SK-N-SH (cell line): ENCODE measurements at regions not wholly inside any gene's neighbourhood (a gene's known extent, or its start where the extent isn't known, plus 50 kb on each side); places are given as distances from the start of the nearest gene placed in this dataset.

Source experiments
- CTCF ChIA-PET: fragments of 300-600, 350-600 bp; formaldehyde crosslinking; extraction: SDS; loops from one replicate; lab custom pipeline; 2021; lab: Yijun Ruan, JAX
- POLR2A ChIA-PET: fragments of 350-600 bp; sonication (Branson Sonifier 250); formaldehyde crosslinking; extraction: SDS; loops from one replicate; lab custom pipeline; 2020; ENCODE audit warnings: antibody characterized with exemption, inconsistent platforms; lab: Yijun Ruan, JAX
- DNase-seq: peaks from one replicate; pipeline ENCODE4 v3.0.0; 2012
- H2AFZ ChIP-seq: fragments of 200-600 bp; sonication (generic); 2 replicates; pipeline ENCODE4 v1.8.1; 2016; ENCODE audit warnings: antibody characterized with exemption, mild to moderate bottlenecking, low read depth
- H3F3A ChIP-seq: fragments of 200-600 bp; sonication (generic); replicated peaks from 2 replicates; pipeline ENCODE3; 2016; ENCODE audit warnings: antibody characterized with exemption, mild to moderate bottlenecking; ENCODE audit not compliant: insufficient read depth
- H3K27ac ChIP-seq, 2 experiments: fragments of 200-500 bp in 1 of 2; fragments of 200-600 bp in 1 of 2; sonication (Bioruptor generic) in 1 of 2; sonication (generic), shearing (Covaris generic) in 1 of 2; 2 replicates each; pipeline versions ENCODE4 v1.5.1 to v1.6.1; 2014 to 2016; ENCODE audit warnings: low read depth in 2 of 2, inconsistent platforms in 1 of 2, low read length in 1 of 2, mild to moderate bottlenecking in 1 of 2, mixed read lengths in 1 of 2
- H3K27me3 ChIP-seq: fragments of 200-600 bp; sonication (generic), shearing (Covaris generic); 2 replicates; pipeline ENCODE4 v1.6.1; 2016; ENCODE audit warnings: mixed run types; ENCODE audit not compliant: insufficient read depth
- H3K36me3 ChIP-seq, 2 experiments: fragments of 200-500 bp in 1 of 2; fragments of 200-600 bp in 1 of 2; sonication (Bioruptor generic) in 1 of 2; sonication (generic) in 1 of 2; replicated peaks in 1 of 2; 2 replicates each; pipeline versions ENCODE3 to v1.5.1; 2014 to 2016; ENCODE audit warnings: low read length in 1 of 2, mild to moderate bottlenecking in 1 of 2; ENCODE audit not compliant: insufficient read depth in 2 of 2, control insufficient read depth in 1 of 2
- H3K4me1 ChIP-seq, 2 experiments: fragments of 200-500 bp in 1 of 2; fragments of 200-600 bp in 1 of 2; sonication (Bioruptor generic) in 1 of 2; sonication (generic), shearing (Covaris generic) in 1 of 2; 2 replicates each; pipeline versions ENCODE4 v1.5.1 to v1.6.1; 2014 to 2016; ENCODE audit warnings: low read depth in 1 of 2, low read length in 1 of 2, mixed run types in 1 of 2; ENCODE audit not compliant: insufficient read depth in 2 of 2, control insufficient read depth in 1 of 2
- H3K4me2 ChIP-seq: fragments of 200-600 bp; sonication (generic), shearing (Covaris generic); 2 replicates; pipeline ENCODE4 v1.6.1; 2017; ENCODE audit warnings: mixed run types
- H3K4me3 ChIP-seq, 2 experiments: fragments of 200-500 bp in 1 of 2; fragments of 200-600 bp in 1 of 2; sonication (Bioruptor generic) in 1 of 2; sonication (generic), shearing (Covaris generic) in 1 of 2; 2 replicates each; pipeline versions ENCODE4 v1.5.1 to v1.8.1; 2014 to 2016; ENCODE audit warnings: low read depth in 2 of 2, inconsistent platforms in 1 of 2, low read length in 1 of 2, mild to moderate bottlenecking in 1 of 2, mixed read lengths in 1 of 2, moderate library complexity in 1 of 2
- H3K79me2 ChIP-seq: fragments of 200-600 bp; sonication (generic); 2 replicates; pipeline ENCODE4 v1.8.1; 2017; ENCODE audit warnings: mild to moderate bottlenecking; ENCODE audit not compliant: insufficient read depth
- H3K9ac ChIP-seq: fragments of 200-600 bp; sonication (generic); 2 replicates; pipeline ENCODE4 v1.6.1; 2017; ENCODE audit warnings: mixed run types
- H3K9me2 ChIP-seq: fragments of 200-600 bp; sonication (generic); 2 replicates; pipeline ENCODE4 v1.6.1; 2017; ENCODE audit warnings: mixed run types
- H3K9me3 ChIP-seq: fragments of 200-600 bp; sonication (generic); 2 replicates; pipeline ENCODE4 v1.6.1; 2017; ENCODE audit warnings: mixed run types, mild to moderate bottlenecking, moderate library complexity
- H4K20me1 ChIP-seq: fragments of 200-600 bp; sonication (generic); 2 replicates; pipeline ENCODE4 v1.6.1; 2017; ENCODE audit warnings: mild to moderate bottlenecking, mixed run types; ENCODE audit not compliant: insufficient read depth
- CHD2 ChIP-seq: fragments of 150-350 bp; IDR thresholded peaks from 2 replicates; pipeline ENCODE4 v1.6.1; 2018; ENCODE audit warnings: low read length; ENCODE audit not compliant: partially characterized antibody
- CTCF ChIP-seq: fragments of 200-600 bp; sonication (generic); IDR thresholded peaks from 2 replicates; pipeline ENCODE4 v1.6.1; 2017; ENCODE audit warnings: antibody characterized with exemption, mild to moderate bottlenecking, moderate library complexity
- ELF1 ChIP-seq: IDR thresholded peaks from 2 replicates; pipeline ENCODE4 v1.4.0; 2012
- EP300 ChIP-seq, 2 experiments: IDR thresholded peaks; 2 replicates each; pipeline versions ENCODE4 v1.4.0 to v1.6.1; 2012; ENCODE audit warnings: borderline replicate concordance in 1 of 2, low read depth in 1 of 2, low read length in 1 of 2
- FOXM1 ChIP-seq: IDR thresholded peaks from 2 replicates; pipeline ENCODE4 v1.4.0; 2012; ENCODE audit warnings: low read depth, mild to moderate bottlenecking
- GABPA ChIP-seq: IDR thresholded peaks from 2 replicates; pipeline ENCODE4 v1.4.0; 2012; ENCODE audit warnings: low read depth, mild to moderate bottlenecking
- RCOR1 ChIP-seq: fragments of 150-350 bp; IDR thresholded peaks from 2 replicates; pipeline ENCODE4 v1.6.1; 2017; ENCODE audit warnings: antibody characterized with exemption, low read length
- RXRA ChIP-seq: IDR thresholded peaks from 2 replicates; pipeline ENCODE4 v1.4.0; 2012; ENCODE audit warnings: low read depth, mild to moderate bottlenecking, borderline replicate concordance
- TCF12 ChIP-seq: IDR thresholded peaks from 2 replicates; pipeline ENCODE4 v1.4.0; 2012
- YY1 ChIP-seq: IDR thresholded peaks from 2 replicates; pipeline ENCODE4 v1.4.0; 2012; ENCODE audit warnings: low read depth, mild to moderate bottlenecking
- WGBS: methylation state at CpG from one replicate; pipeline ENCODE4 v1.1.6; 2017; ENCODE audit warnings: low lambda C conversion rate; 5-methylcytosine and 5-hydroxymethylcytosine counted together
- TF ChIP-seq, protein P1 (sequence below): IDR thresholded peaks from 2 replicates; pipeline ENCODE4 v1.4.0; 2012; ENCODE audit warnings: low read depth, borderline replicate concordance
- TF ChIP-seq, protein P2 (sequence below): IDR thresholded peaks from 2 replicates; pipeline ENCODE4; 2012
- TF ChIP-seq, protein P3 (sequence below): fragments of 150-350 bp; IDR thresholded peaks from 2 replicates; pipeline ENCODE4 v1.6.1; 2017; ENCODE audit warnings: antibody characterized with exemption, low read length, low read depth, borderline replicate concordance
- TF ChIP-seq, protein P4 (sequence below): IDR thresholded peaks from 2 replicates; pipeline ENCODE4 v1.6.1; 2012; ENCODE audit warnings: mild to moderate bottlenecking, low read depth, low read length, moderate library complexity

GRCh38 chr18:29693334-29693733 lies 1349.2 kb downstream of the DSC3 start:
- ChIA-PET POLR2A (no interaction called here), CTCF (interaction anchor here (1.0 to 1.9 kb wide), 2 partner anchors 9 to 11 kb away, joined by 4 to 5 read pairs; no protein-coding TSS in a partner anchor)
- Histone ChIP-seq H3K9me2 (no peaks in the 10 kb centered on the region; the same call in 1 of the 2 replicates), H3K4me1 (no peaks in the 10 kb centered on the region), H3K27me3 (no peaks in the 10 kb centered on the region), H3K4me2 (no peak overlapping the region), H3K9ac (no peak overlapping the region), H2AFZ (no peak overlapping the region), H4K20me1 (no peaks in the 10 kb centered on the region), H3K4me3 (no peak overlapping the region), H3K79me2 (no peaks in the 10 kb centered on the region), H3K27ac (no peak overlapping the region), H3K9me3 (no peaks in the 10 kb centered on the region), H3F3A (no peaks in the 10 kb centered on the region), H3K36me3 (no peaks in the 10 kb centered on the region)
- no peak for DNase-seq
- TF ChIP-seq GABPA (no peak), CHD2 (no peak), RXRA (no peak), FOXM1 (no peak), TCF12 (no peak), ELF1 (no peak), CTCF (no peak), EP300 (IDR thresholded peaks at IDR 0.05; ENCODE audit: borderline replicate concordance in 1 of 2, low read depth in 1 of 2, low read length in 1 of 2) (no peak), YY1 (no peak), RCOR1 (no peak)
- TF ChIP-seq, protein P1, sequence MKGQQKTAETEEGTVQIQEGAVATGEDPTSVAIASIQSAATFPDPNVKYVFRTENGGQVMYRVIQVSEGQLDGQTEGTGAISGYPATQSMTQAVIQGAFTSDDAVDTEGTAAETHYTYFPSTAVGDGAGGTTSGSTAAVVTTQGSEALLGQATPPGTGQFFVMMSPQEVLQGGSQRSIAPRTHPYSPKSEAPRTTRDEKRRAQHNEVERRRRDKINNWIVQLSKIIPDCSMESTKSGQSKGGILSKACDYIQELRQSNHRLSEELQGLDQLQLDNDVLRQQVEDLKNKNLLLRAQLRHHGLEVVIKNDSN, result no peak
- TF ChIP-seq, protein P2, sequence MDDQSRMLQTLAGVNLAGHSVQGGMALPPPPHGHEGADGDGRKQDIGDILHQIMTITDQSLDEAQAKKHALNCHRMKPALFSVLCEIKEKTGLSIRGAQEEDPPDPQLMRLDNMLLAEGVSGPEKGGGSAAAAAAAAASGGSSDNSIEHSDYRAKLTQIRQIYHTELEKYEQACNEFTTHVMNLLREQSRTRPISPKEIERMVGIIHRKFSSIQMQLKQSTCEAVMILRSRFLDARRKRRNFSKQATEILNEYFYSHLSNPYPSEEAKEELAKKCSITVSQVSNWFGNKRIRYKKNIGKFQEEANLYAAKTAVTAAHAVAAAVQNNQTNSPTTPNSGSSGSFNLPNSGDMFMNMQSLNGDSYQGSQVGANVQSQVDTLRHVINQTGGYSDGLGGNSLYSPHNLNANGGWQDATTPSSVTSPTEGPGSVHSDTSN, result no peak
- TF ChIP-seq, protein P3, sequence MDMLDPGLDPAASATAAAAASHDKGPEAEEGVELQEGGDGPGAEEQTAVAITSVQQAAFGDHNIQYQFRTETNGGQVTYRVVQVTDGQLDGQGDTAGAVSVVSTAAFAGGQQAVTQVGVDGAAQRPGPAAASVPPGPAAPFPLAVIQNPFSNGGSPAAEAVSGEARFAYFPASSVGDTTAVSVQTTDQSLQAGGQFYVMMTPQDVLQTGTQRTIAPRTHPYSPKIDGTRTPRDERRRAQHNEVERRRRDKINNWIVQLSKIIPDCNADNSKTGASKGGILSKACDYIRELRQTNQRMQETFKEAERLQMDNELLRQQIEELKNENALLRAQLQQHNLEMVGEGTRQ, result no peak
- 95% methylated on average over 1 of the region's 1 CpG for WGBS

GRCh38 chr18:29681578-29681977 lies 1361.0 kb downstream of the DSC3 start:
- Histone ChIP-seq H2AFZ (no peak overlapping the region), H4K20me1 (no peaks in the 10 kb centered on the region), H3K4me3 (no peak overlapping the region), H3K4me2 (no peak overlapping the region), H3K9me2 (no peaks in the 10 kb centered on the region), H3K9ac (no peak overlapping the region), H3K79me2 (no peaks in the 10 kb centered on the region), H3K4me1 (no peaks in the 10 kb centered on the region), H3F3A (no peaks in the 10 kb centered on the region), H3K27me3 (no peaks in the 10 kb centered on the region), H3K36me3 (no peaks in the 10 kb centered on the region)
- ChIA-PET CTCF (interaction anchor here (1.8 kb wide), 1 partner anchor 12 kb away, joined by 5 read pairs; no protein-coding TSS in a partner anchor), POLR2A (no interaction called here)
- no peak for DNase-seq
- TF ChIP-seq YY1 (no peak), RXRA (no peak), CTCF (no peak), RCOR1 (no peak)
- TF ChIP-seq, protein P4, sequence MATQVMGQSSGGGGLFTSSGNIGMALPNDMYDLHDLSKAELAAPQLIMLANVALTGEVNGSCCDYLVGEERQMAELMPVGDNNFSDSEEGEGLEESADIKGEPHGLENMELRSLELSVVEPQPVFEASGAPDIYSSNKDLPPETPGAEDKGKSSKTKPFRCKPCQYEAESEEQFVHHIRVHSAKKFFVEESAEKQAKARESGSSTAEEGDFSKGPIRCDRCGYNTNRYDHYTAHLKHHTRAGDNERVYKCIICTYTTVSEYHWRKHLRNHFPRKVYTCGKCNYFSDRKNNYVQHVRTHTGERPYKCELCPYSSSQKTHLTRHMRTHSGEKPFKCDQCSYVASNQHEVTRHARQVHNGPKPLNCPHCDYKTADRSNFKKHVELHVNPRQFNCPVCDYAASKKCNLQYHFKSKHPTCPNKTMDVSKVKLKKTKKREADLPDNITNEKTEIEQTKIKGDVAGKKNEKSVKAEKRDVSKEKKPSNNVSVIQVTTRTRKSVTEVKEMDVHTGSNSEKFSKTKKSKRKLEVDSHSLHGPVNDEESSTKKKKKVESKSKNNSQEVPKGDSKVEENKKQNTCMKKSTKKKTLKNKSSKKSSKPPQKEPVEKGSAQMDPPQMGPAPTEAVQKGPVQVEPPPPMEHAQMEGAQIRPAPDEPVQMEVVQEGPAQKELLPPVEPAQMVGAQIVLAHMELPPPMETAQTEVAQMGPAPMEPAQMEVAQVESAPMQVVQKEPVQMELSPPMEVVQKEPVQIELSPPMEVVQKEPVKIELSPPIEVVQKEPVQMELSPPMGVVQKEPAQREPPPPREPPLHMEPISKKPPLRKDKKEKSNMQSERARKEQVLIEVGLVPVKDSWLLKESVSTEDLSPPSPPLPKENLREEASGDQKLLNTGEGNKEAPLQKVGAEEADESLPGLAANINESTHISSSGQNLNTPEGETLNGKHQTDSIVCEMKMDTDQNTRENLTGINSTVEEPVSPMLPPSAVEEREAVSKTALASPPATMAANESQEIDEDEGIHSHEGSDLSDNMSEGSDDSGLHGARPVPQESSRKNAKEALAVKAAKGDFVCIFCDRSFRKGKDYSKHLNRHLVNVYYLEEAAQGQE, result peak; percentile 77
- TF ChIP-seq, all 33 proteins: peak for 1
- no peaks in the 10 kb centered on the region for H3K9me3 ChIP-seq
- WGBS, result 52% methylated on average over 4 of the region's 4 CpGs
- no peak overlapping the region for H3K27ac ChIP-seq
